ENCODE measurements at regions not wholly inside any gene's neighbourhood (a gene's known extent, or its start where the extent isn't known, plus 50 kb on each side); places are given as distances from the start of the nearest gene placed in this dataset.

DNA sequence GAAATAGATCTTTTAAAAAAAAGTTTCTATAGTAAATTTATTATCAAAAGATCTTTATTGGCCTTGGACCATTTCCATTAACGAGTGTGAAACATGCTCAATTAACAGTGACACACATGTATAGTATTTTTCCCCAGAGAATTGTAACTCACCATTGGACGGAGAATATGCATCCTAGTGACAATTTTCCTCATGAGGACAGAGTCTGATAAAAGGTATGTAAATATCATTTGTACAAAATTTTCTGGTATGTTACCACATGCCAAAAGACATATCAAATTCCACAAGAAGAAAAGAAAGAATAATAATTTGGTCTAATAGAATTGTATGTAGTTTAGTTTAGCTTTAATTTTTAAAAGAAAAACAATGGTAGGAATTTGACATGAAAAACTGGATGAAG, 1096.0 kb upstream of the FLRT2 start:
- Histone ChIP-seq H3K36me3 (ENCODE audit: control insufficient read depth in 4 of 4, insufficient read depth in 4 of 4, low read length in 4 of 4) (no peaks in the 10 kb centered on the region), H3K27me3 (ENCODE audit: control insufficient read depth in 3 of 3, insufficient read depth in 3 of 3, low read length in 2 of 3) (no peaks in the 10 kb centered on the region), H3K27ac (ENCODE audit: low read depth in 1 of 2, low read length in 1 of 2) (no peak overlapping the region), H3K9ac (ENCODE audit: insufficient read depth in 1 of 2, low read length in 2 of 2) (no peak overlapping the region), H3K4me1 (ENCODE audit: control insufficient read depth in 5 of 5, insufficient read depth in 5 of 5, low read length in 5 of 5) (peaks cover 0 to 4% (median 0%) of the 10 kb centered on the region in 5 donors), H3K4me3 (no peak overlapping the region), H3K9me3 (ENCODE audit: control insufficient read depth in 4 of 4, insufficient read depth in 3 of 4, low read length in 3 of 4) (no peaks in the 10 kb centered on the region)
- TF ChIP-seq, protein P1, sequence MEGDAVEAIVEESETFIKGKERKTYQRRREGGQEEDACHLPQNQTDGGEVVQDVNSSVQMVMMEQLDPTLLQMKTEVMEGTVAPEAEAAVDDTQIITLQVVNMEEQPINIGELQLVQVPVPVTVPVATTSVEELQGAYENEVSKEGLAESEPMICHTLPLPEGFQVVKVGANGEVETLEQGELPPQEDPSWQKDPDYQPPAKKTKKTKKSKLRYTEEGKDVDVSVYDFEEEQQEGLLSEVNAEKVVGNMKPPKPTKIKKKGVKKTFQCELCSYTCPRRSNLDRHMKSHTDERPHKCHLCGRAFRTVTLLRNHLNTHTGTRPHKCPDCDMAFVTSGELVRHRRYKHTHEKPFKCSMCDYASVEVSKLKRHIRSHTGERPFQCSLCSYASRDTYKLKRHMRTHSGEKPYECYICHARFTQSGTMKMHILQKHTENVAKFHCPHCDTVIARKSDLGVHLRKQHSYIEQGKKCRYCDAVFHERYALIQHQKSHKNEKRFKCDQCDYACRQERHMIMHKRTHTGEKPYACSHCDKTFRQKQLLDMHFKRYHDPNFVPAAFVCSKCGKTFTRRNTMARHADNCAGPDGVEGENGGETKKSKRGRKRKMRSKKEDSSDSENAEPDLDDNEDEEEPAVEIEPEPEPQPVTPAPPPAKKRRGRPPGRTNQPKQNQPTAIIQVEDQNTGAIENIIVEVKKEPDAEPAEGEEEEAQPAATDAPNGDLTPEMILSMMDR (IDR thresholded peaks at IDR 0.05; ENCODE audit: control extremely low read depth, extremely low read depth): no peak
- WGBS, 2 donors: 78 to 84% methylated on average over 2 of the region's 2 CpGs
- ATAC-seq (ENCODE audit: insufficient read depth, low FRiP score) (no peak), DNase-seq (no peak)

DNA sequence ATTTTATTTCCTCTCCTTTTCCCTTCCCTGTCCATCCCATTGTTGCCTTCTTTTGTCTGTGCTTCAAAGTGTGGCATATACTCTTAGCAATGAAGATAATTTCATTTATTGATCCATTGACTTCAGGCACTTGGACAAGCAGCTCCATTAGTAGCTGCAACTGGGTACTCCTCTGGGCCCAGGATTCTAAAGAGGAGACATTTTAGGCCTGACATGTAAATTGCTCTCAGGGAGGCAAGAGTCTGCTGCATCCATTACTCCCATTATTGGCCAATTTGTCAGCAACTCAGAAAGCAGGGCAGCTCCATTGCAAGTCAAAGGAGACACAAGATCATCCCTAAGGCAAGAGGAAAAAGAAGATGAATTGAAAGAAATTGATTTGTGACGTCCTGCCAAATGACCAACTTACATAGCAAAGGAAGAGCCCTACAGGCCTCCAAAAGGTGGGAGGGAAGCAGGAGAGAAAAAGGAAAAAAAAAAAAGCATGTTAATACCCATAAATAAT, 1094.1 kb upstream of the FLRT2 start:
- Histone ChIP-seq H3K4me1 (ENCODE audit: control insufficient read depth in 5 of 5, insufficient read depth in 5 of 5, low read length in 5 of 5) (peaks cover 0 to 4% (median 0%) of the 10 kb centered on the region in 5 donors), H3K9ac (ENCODE audit: insufficient read depth in 1 of 2, low read length in 2 of 2) (no peak overlapping the region), H3K4me3 (no peak overlapping the region), H3K9me3 (ENCODE audit: control insufficient read depth in 4 of 4, insufficient read depth in 3 of 4, low read length in 3 of 4) (peaks cover 0 to 2% (median 0%) of the 10 kb centered on the region in 4 donors), H3K36me3 (ENCODE audit: control insufficient read depth in 4 of 4, insufficient read depth in 4 of 4, low read length in 4 of 4) (no peaks in the 10 kb centered on the region), H3K27me3 (ENCODE audit: control insufficient read depth in 3 of 3, insufficient read depth in 3 of 3, low read length in 2 of 3) (no peaks in the 10 kb centered on the region), H3K27ac (ENCODE audit: low read depth in 1 of 2, low read length in 1 of 2) (no peak overlapping the region)
- TF ChIP-seq, protein P1 (IDR thresholded peaks at IDR 0.05; ENCODE audit: control extremely low read depth, extremely low read depth): no peak
- no peak for ATAC-seq (ENCODE audit: insufficient read depth, low FRiP score)
- WGBS, 2 donors: 96 to 97% methylated on average over 1 of the region's 1 CpG
- no peak for DNase-seq

DNA sequence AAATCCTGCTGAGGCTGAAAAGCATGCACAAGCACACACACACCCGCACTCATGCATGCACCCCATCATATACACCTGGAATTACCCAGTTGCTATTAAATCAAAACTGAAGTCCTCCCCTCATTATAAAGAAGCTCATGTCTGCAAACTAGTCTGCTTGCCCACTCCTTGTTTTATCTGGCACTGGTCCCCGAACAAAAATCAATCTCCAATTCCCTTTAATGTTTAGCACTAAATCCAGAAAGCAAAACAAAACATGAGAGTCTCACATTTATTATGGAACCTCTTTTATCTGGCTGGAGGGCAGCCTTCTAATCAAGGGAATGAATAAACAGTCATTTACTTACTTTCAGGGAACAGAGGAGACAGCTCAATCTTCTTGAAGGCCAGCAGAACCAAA, 1093.4 kb upstream of the FLRT2 start:
- no peak overlapping the region for H3K9ac ChIP-seq (ENCODE audit: insufficient read depth in 1 of 2, low read length in 2 of 2)
- H3K27me3 ChIP-seq (ENCODE audit: control insufficient read depth in 3 of 3, insufficient read depth in 3 of 3, low read length in 2 of 3): no peaks in the 10 kb centered on the region
- peaks cover 0 to 7% (median 0%) of the 10 kb centered on the region in 5 donors for H3K4me1 ChIP-seq (ENCODE audit: control insufficient read depth in 5 of 5, insufficient read depth in 5 of 5, low read length in 5 of 5)
- peak in 2 of 3 donors; percentile 24 to 39 for DNase-seq
- TF ChIP-seq, protein P1 (IDR thresholded peaks at IDR 0.05; ENCODE audit: control extremely low read depth, extremely low read depth): no peak
- H3K9me3 ChIP-seq (ENCODE audit: control insufficient read depth in 4 of 4, insufficient read depth in 3 of 4, low read length in 3 of 4): peaks cover 0 to 2% (median 0%) of the 10 kb centered on the region in 4 donors
- ATAC-seq (ENCODE audit: insufficient read depth, low FRiP score): no peak
- H3K4me3 ChIP-seq: no peak overlapping the region
- H3K27ac ChIP-seq (ENCODE audit: low read depth in 1 of 2, low read length in 1 of 2): no peak overlapping the region
- no peaks in the 10 kb centered on the region for H3K36me3 ChIP-seq (ENCODE audit: control insufficient read depth in 4 of 4, insufficient read depth in 4 of 4, low read length in 4 of 4)
- WGBS, 2 donors: 67 to 82% methylated on average over 2 of the region's 2 CpGs

DNA sequence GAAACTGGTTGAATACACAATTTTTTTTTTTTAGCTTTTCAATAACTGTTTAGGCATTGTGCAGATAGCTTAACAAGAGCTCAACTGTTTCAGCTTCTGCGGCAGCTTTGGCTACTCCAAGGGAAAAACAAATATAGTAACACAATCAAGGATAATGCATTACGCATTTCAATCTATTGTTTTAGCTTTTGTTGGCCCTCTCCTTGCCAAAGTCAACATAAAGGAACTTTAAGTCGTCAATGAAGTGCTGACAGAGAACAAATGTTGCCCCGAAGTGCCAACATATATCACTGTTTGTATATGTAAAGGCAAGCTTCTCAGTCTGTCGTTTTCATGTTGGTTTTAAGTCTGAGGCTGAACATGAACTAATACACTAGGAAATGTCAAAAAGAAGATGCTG, 1087.4 kb upstream of the FLRT2 start:
- peaks cover 0 to 8% (median 0%) of the 10 kb centered on the region in 5 donors for H3K4me1 ChIP-seq (ENCODE audit: control insufficient read depth in 5 of 5, insufficient read depth in 5 of 5, low read length in 5 of 5)
- 29 to 37% methylated on average over 5 of the region's 5 CpGs for WGBS, 2 donors
- no peak for ATAC-seq (ENCODE audit: insufficient read depth, low FRiP score)
- H3K27ac ChIP-seq (ENCODE audit: low read depth in 1 of 2, low read length in 1 of 2): no peak overlapping the region
- no peak overlapping the region for H3K9ac ChIP-seq (ENCODE audit: insufficient read depth in 1 of 2, low read length in 2 of 2)
- H3K27me3 ChIP-seq (ENCODE audit: control insufficient read depth in 3 of 3, insufficient read depth in 3 of 3, low read length in 2 of 3): no peaks in the 10 kb centered on the region
- no peak overlapping the region for H3K4me3 ChIP-seq
- no peaks in the 10 kb centered on the region for H3K36me3 ChIP-seq (ENCODE audit: control insufficient read depth in 4 of 4, insufficient read depth in 4 of 4, low read length in 4 of 4)
- peaks cover 0 to 2% (median 0%) of the 10 kb centered on the region in 4 donors for H3K9me3 ChIP-seq (ENCODE audit: control insufficient read depth in 4 of 4, insufficient read depth in 3 of 4, low read length in 3 of 4)
- peak in 2 of 3 donors; percentile 56 to 61 for DNase-seq
- TF ChIP-seq, protein P1 (IDR thresholded peaks at IDR 0.05; ENCODE audit: control extremely low read depth, extremely low read depth): no peak
